NCI-H526 treated with DMSO at 0.1 percent for 48 hours (cell line): ENCODE measurements at regions not wholly inside any gene's neighbourhood (a gene's known extent, or its start where the extent isn't known, plus 50 kb on each side); places are given as distances from the start of the nearest gene placed in this dataset.
"Not testable (repeated sequence)": the region's sequence is repeated elsewhere in the genome, so short reads cannot be mapped to it uniquely, and the experiment has no call there.

Experiments used
- DNase-seq: peaks from one replicate; lab custom pipeline; 2025; lab: John Stamatoyannopoulos, UW

DNA sequence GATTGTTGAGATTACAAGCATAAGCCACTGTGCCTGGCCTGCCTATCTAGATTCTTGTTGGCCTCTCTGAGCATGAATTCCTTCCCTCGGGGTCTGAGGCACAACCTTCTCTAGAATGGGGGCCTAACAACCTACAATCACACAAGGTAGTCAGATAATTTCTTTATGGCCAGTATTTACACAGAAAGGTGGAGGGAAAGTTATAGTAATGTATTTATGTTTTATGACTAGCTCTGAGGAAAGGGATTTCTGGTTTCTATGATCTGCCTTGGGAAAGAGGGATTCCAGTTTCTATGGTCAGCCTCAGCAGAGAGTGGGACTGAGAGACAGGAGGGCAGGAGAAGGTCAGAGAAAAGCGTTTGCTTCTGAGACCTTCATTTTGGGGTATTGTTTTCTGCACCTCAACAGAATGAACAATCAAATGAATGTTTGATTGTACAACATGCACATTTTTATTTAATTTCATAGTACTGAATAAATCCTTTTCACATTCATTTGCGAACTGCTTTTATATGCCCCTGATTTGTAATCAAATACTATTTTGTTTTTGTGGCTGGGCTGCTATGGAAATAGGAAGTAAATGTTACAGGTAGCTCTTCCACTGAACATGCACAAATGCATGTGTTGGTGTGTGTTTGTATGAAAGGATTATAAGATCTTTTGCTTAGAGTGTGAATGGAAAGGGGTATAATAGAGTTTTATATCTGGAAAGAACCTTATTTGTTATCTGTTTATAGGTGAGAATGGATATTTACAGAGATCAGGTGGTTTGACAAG, 499.7 kb upstream of the RGS6 start:
- DNase-seq = no peak

DNA sequence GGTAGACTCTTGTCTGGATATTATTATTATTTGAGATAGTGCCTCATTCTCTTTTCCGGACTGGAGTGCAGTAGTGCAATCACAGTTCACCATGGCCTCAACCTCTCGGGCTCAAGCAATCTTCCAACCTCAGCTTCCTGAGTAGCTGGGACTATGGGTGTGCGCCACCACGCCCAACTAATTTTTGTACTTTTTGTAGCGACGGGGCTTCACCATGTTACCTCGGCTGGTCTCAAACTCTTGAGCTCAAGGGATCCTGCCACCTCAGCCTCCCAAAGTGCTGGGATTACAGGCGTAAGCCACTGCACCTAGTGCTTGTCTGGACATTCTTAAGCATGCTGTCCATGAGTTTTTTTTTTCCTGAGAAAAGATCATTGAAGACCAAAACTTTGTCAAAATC, 498.9 kb upstream of the RGS6 start:
- DNase-seq = no peak

DNA sequence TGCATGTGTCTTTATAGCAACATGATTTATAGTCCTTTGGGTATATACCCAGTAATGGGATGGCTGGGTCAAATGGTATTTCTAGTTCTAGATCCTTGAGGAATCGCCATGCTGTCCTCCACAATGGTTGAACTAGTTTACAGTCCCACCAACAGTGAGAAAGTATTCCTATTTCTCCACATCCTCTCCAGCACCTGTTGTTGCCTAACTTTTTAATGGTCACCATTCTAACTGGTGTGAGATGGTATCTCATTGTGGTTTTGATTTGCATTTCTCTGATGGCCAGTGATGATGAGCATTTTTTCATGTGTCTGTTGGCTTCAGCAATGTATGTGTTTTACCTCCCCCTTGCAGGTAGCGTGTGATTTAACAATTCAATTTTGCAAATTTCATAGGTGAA, 496.6 kb upstream of the RGS6 start:
- not testable (repeated sequence) for DNase-seq

DNA sequence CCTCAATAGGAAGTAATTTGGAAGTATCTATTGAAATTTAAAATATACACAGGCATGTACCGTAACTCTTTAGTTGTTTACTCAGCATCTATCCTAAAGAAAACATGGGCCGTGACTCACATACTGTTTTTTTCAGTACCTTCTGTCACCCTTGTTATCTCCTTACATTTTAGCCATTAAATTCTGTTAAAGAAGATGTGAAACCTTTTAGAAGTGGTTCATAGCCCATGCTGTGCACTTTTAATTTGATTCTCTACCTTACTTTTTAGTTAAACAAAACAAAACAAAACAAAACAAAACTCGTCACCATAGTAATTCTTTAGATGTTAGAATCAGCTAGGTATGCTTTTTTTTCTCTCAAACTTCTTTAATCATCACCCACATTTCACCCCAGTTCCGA, 494.4 kb upstream of the RGS6 start:
- no peak for DNase-seq

DNA sequence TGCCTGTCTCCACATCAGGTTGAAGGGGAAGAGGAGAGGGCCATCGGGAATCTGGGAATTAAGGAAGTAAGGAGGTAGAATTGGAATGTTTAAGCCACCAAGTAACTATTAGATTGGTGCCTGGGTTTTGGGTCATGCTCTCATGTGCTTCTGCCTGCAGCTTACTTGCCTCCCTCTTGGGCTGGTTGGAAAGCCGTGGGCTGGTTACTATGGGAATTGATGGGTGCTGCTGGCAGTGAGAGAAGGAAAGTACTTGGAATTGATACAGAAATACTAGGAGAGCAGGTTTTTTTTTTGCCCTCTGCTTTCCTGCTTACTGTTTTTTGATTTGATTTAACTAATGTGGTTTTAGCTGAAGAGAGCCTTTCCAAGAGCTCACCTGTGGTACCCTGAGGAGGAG, 493.5 kb upstream of the RGS6 start:
- no peak for DNase-seq

DNA sequence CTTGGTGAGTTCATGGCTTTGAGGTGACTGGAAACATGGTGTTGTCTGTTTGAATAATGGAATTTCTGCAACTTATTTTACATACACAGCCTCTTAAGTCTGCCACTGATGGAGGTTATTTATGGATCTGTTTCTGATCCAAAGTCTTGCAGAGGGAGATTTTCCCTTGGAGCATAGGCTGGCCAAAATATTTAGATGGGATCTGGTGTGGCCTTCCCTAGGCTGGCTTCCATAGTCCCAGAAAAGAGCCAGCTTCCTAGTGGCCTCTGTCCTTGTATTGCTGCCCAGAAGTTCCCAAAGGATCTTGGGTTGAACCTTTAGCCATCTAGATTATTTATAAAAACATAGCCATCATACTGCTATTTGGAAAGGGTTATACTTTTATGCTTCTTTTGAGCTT, 491.1 kb upstream of the RGS6 start:
- DNase-seq = no peak

DNA sequence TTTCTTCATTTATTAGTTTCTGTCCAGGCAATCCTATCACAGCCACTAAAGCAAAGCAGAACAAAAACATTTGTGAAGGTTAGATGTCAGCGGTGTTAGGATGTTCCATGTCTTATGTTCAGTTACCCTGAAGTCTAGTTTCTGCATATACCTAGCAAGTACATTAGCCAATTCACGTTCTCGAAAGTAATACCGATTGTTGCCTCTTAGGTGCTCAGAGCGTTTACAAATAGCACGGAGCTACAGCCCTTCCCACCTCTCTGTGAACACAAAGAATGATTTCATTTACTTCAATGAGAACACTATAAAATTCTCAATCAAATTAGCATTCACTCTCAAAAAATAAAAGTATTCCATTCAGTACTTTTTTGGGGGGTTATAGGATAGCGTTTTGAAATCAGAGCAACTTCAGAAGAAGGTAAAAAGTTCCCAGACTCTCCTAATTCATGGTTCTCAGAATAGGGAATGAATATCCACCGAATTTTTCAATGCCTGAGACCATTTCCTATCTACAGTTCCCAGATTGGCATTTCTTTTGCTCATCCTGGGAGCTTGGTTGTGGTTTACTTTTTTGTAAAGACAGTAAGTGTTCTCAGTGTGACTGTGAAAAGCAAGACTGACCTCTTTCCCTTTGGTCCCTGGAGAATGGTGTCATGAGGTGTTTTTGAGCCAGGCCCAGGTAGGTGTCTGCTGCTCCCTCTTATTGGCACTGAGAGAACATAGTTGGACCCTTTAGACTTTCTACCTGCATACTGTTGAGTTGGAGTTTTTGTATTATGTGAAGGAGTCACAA, 488.0 kb upstream of the RGS6 start:
- no peak for DNase-seq

DNA sequence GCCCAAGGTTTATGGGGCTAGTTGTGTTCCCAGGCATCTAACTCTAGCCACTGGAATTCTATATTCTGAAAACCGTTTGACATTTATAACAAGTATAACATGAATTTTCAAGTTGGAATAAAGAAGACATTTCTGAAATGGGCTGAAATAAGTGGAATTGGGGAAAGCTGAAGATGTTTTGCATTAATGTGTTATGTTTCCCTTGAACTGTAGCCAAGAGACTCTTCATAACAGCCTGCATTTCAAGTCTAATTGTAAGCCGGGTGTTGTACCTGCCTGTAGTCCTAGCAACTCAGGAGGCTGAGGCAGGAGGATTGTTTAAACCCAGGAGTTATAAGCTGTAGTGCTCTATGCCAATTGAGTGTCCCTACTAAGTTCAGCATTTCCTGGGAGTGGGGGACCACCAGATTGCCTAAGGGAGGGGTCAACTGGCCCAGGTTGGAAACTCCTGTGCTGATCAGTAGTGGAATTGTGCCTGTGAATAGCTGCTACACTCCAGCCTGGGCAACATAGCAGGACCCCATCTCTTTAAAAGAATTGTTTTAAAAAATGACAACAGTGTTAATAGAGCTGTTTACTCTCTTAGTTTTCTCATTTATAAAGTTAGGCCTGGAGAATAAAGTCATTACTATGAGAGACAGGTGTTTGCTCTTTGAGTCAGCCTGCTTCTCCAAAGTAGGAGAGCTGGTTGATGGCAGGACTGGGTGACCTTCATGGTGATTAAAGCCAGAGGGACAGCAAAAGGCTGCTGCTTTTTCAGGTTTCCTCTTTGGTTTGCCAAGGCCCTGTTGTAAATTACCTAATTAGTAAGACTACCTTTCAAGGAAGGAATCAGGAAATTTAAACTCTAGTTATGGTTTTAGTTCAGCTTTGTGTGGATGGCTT, 483.6 kb upstream of the RGS6 start:
- no peak for DNase-seq

DNA sequence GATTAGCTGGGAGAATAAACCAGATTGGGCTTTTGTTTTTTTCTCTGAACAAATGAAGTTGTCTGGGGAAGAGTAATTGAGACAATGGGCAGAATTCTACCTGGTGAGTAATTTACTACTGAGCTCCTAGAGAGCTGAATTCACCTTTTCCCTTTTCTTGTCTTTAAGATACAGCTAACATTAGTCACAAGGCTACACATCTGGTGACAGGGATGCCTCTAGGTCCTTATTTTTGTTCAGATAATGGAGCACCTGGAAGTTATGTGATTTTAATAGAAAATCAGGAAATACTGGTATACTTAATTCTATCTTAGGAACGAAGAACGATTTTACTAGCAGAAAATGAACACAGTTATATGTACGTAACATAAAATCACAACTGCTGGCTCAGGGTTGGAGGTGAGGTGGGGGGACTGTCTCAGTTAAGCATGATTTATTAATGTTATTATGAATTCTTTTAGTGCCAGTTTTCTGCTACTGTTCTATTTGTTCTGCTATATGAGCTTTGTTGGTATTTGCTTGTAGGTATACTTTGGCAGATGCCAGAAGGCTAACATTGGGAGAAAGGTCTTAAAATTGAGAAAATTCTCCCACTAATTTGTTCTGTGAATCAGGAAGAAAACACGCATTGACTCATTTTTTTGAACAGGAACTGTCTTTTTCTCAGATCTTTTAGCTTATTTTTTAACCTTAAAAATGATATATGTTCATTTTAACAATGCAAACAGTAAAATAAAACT, 482.7 kb upstream of the RGS6 start:
- no peak for DNase-seq

DNA sequence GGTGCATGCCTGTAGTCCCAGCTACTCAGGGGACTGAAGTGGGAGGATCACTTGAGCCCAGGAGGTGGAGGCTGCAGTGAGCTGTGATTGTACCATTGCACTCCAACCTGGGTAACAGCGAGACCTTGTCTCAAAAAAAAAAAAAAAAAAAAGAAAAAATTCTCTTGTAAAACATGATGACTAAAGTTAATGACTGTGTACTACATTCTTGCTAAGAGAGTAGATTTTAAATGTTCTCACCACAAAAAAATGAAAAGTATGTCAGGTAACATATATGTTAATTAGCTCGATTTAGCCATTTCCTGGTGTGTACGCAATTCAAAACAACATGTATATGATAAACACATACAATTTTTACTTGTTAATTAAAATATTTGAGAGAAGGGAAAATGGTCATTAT, 480.7 kb upstream of the RGS6 start:
- no peak for DNase-seq

DNA sequence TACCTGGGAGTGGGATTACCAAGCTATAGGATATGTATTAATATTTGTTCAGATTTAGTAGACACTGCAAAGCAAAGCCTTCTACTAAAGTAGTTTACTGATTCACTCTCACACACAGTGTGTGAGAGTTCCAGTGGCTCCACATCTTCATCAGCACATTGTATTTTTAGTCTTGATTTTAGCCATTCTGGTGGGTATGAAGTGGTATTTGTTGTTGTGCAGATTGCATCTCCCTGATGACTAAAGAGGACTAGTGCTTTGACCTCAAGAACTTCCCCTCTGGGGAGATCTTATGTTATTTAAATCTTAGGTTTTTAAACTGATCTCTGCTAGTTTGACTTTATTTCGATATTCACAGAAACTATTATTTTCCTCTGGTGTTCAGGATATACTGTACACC, 479.7 kb upstream of the RGS6 start:
- no peak for DNase-seq

DNA sequence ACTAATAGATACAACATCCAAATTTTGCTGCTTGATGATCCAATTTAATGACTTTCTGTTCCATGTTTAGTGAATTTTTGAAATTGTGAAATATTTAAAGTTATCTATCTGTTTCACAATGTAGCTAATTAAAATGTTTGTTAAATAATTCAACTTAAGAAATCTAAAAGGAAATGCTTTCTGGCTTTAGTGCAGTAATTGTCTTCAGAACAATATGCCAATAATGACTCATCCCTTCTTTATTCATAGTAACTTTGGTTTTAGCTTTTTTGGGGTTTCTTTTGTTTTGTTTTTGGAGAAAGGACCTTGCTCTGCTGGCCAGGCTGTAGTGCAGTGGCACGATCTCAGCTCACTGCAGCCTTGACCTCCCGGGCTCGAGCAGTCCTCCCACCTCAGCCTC, 479.2 kb upstream of the RGS6 start:
- no peak for DNase-seq

DNA sequence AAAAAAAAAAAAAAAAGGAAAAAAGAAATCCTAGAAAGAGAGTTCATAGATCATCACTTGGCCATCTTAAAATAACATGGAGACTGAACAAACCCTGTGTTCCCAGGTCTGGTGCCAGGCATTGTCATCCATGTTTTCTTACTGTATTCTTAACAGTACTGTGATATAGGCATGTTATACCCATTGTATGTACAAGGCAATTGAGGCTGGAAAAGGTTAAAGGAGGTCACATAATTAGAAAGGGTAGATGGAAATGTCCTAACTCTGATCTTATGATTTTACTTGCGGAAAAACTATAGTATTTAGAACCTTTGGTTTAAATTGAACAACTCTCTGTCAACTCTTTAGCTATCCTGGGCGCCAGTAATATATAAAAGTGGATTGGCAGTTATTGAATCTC, 478.2 kb upstream of the RGS6 start:
- no peak for DNase-seq

DNA sequence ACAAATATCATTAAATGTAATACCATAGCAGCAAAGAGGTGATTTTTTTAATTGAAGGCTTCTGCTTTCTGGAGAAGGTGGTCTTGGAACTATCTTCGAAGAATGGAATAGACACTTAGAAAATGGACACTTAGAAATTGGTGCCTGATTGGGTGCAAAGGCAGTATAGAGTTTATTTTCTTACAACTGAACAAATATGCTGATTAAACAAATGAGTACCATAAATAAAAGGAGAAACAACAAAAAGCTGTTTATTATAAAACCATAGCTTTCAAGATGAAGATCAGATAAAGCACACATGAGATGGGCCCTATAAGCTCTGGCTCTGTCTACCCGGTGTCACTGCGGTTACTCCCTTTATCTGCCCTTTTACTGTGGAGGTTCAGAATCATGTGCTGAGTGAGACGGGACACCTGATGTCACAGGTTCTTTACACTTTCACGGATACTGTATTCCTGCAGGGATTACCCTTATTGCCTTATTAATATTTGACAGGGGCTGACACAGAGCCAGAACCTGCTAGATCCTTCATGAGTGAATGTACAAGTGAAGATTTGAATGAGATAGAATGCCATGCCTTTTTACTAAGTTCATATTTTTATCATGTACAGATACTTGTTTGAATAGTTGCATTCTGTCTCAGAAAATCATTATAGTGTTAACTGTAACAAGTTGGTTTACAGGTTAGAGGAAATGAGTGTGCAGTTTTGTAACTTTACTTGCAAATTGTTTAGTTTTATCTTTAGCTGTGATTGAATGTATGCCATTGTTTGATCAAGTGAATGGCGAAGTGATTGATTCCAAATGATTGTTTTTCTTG, 477.5 kb upstream of the RGS6 start:
- no peak for DNase-seq

DNA sequence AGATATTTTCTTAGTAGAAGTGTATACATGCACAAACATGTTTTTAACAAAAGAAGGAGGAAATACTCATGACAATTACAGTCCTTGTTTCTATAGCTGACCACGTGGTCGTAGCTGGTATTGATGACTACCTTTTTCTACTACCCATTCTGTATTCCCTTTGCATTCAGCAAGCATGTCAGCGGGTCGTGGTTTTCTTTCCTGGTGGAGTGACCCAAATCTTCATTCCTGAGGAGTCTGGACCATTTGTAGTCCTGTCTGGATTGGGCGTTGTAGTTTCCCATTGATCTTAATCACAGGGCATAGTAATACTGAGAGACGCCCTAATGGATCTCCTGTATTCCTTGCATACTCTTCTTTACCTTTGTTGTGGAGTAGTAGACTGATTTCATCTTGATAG, 472.1 kb upstream of the RGS6 start:
- DNase-seq = no peak

DNA sequence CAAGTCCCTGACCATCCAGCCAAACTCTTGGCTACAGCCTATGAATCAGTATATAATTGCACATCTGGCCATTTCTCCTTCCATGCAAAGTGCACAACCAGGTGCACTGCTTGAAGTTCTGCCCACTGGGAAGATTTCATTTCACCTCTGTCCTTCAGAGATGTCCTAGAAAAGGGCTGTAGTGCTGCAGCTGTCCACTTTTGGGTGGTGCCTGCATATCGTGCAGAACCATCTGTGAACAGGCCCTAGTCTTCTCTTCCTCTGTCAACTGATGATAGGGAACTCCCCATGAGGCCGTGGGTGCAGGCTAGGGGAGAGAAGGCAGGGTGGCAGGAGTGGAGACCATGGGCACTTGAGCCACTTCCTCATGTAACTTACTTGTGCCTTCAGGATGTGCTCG, 470.6 kb upstream of the RGS6 start:
- not testable (repeated sequence) for DNase-seq

DNA sequence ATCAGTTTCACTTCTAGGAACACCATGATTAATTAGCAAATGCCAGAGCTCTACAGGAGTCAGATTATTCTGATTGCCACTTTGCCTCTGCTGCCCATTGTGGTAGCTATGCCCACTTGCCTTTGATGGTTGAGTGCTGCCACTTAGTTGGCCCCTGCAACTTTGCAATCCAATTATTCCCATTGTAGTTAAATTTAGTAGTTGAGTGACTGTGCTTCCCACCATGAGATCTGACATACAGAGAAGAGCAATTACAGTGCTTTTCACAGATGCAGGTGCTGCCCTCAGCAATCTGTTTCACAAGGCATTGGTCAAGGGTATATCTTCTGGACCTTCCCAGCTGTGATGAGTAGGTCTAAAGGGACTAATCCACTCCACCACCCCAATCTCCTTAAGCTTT, 468.4 kb upstream of the RGS6 start:
- no peak for DNase-seq

DNA sequence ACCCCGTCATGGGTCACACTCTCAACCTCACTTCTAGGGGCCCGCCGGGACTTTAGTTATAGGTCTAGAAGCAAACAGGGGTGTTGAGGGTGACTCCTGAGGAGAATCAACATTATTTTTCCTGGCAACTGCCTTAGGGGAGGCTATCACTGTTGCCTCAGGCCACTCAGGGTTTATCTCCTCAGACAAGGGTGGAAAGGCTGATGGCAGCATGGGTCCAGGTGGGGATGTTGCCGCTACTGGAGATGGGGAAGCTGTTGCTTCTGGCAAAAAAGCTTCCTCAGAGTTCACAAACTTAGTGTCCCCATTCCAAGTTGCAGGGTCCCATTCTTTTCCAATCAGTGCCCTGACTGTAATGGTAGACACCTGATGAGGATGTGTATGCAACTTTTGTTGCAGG, 467.4 kb upstream of the RGS6 start:
- no peak for DNase-seq

DNA sequence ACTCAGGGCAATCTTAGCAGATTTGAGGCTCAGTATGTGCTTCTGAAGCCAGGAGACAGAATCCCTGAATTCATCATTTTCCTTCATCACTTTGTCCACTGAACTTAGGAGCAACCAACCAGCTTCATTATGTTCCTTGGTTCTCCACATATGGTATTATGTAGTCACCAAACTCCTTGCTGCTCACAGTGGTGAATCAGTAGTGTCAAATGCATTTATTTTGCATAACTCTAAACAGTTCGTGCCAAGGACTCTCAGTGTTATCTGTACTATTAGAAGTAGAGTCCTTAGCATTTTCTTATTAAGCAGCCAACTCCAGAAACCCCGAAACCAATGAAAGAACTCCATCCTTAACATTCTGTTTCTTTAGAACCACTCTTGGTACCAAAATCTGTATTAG, 466.9 kb upstream of the RGS6 start:
- DNase-seq = no peak

DNA sequence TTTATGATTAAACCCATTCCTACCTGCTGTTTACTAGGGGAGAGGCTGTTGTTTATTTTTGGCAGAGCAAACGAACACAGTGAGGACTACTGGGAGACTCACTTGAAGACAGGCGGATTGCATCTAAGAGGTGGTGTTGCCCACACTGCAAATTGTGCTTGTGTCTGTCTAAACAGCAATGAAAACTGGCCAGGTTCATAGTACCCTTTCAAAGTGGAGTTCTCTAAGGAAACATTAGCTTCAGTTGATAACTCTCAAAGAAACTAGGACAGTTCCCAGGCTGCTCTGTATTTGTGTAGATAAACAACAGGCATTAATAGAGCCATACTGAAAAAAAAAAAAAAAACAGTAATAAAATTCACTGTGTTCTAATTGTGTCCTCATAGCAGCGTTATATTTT, 466.0 kb upstream of the RGS6 start:
- no peak for DNase-seq

DNA sequence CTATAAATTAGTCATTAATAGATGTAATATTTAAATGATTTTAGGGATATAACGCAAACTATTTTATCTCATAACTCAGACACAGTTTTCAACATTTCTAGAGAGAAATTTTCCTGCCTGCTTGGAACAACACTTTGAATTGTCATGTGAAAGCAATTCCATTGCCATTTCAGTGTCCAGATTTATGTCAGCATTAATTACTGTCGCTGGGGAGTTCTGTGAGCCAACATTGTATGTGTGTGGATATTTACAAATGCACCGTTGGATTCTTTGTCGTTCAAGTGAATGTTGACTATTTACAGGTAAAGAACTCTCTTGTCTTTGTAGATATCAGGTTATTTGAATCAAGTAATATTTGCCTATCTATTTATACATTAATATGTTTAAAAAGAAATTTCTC, 465.3 kb upstream of the RGS6 start:
- no peak for DNase-seq
